Amygdala (tissue), 56 donors: ENCODE measurements at regions not wholly inside any gene's neighbourhood (a gene's known extent, or its start where the extent isn't known, plus 50 kb on each side); places are given as distances from the start of the nearest gene placed in this dataset.

ENCODE experiments used
- DNase-seq, 56 donors: peaks; one replicate each; lab custom pipeline; 2025; lab: John Stamatoyannopoulos, UW

GRCh38 chr2:215672406-215672805, 236.5 kb upstream of the FN1 start:
- DNase-seq = no peak

GRCh38 chr2:215671691-215672090, 235.8 kb upstream of the FN1 start:
- no peak for DNase-seq

GRCh38 chr2:215671244-215671643, 235.4 kb upstream of the FN1 start:
- no peak for DNase-seq

DNA sequence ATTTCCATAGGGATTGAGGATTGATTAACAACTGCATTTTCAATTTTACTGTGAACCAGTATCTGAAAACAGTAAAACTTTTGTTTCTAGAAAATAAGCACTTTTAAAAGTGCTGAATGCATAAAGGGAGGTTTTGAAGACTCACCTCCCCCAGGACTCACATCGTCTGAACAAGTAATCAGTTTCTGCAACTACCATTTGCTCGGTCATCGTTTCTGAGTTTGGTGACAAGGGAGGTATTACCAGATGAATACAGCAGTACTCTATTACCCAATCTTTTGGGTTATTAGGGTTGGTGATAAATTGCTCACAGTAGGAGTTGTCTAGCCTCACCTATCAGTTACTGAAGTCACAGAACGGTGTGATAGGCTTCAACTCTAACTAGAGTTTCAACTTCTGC, 234.5 kb upstream of the FN1 start:
- DNase-seq = no peak

GRCh38 chr2:215668378-215668775, 232.5 kb upstream of the FN1 start:
- DNase-seq = no peak

DNA sequence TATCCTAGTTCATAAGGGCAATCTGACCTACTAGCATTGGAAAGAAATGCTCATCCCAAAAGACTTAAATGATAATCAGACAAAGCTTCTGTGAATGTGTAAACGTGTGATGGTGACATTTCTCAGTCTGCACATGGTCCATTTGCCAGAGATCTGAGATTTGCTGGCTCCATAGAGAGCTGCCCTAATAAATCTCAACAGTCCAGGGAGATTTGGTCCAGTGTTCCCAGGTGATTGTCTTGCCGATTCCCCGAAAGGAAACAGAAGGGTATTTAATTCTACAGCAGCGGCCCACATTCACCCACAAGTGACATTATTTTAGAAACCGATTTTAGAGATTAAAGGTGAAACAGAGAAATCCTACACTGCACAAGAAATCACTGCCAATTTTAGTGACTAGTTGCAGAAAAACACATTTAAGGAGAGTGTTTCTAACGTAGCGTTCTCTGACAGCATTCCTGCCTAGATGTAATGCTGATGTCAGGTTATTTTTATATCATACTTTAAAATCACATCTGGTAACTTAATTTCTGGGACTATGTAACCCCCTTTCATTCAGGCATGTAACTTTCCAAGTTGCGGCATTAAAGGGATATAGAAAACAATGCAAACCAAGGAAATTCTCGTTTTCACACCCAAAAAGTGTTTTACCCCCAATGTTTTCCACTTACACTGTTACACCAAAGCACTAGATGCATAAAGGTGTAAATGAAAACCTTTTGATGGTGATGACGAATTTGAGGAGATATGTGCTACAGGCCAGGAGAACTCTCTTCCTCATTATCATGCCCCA, 231.9 kb upstream of the FN1 start:
- DNase-seq = no peak

GRCh38 chr2:215664847-215665525, 229.1 kb upstream of the FN1 start:
- peak in 1 of 56 donors; percentile 17 for DNase-seq

DNA sequence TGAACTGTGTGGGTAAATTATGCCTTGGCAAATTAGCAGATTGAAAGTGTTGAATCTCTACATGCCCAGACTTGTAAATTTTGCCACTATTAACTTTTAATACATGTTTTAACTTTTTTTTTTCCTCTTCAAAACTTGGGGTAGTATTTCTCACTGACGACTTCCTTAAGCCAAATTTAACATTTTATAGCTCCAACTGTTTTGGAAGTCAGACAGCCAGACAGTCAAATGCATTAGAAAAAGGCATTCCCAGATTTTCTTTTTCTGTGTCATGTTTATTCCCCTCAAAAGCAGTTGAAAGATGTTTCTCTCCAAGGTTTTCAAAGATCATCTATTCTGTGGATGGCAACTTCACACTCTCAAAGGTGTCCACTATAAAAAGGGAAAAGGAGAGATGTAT, 226.8 kb upstream of the FN1 start:
- DNase-seq = no peak

GRCh38 chr2:215660687-215661086, 224.8 kb upstream of the FN1 start:
- DNase-seq = no peak

DNA sequence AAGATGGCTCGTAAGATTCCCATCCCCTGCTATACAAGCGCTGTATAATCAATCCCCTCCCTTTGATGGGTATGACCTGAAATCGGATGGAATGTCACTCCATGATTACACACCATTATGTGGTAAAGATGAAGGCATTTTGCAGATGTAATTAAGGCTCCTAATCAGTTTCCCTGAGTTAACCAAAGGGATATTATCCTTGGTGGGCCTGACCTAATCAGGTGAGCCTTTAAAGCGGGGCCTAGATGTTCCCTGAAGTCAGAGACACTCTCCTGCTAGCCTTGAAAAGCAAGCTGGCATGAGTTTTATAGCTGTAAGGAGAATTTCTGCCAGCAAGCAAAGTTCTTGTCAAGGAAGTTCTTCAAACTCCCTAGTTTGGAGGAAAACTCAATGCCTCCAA, 223.8 kb upstream of the FN1 start:
- DNase-seq = no peak

- DNase-seq = no peak
Observed at GRCh38 chr2:215658635-215659305, 222.9 kb upstream of the FN1 start.

DNA sequence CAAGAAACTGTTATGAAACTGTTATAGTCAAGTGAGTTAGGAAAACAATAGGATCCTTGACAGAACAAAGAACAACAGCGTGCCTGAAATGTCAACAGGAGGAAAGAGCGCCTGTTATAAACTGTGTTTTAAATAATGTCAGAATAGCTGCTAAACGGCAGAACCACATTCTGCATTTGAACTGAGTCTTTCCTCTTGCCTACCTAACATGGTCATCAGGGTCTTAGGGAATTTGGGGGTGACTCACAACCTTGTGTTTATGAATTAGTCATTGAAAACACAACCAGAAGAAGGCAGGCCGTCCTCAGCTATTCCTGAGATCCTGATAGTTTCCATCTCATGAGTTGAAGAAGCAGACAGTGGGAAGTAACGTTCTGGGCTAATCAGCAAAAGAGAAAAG, 222.0 kb upstream of the FN1 start:
- DNase-seq = no peak

DNA sequence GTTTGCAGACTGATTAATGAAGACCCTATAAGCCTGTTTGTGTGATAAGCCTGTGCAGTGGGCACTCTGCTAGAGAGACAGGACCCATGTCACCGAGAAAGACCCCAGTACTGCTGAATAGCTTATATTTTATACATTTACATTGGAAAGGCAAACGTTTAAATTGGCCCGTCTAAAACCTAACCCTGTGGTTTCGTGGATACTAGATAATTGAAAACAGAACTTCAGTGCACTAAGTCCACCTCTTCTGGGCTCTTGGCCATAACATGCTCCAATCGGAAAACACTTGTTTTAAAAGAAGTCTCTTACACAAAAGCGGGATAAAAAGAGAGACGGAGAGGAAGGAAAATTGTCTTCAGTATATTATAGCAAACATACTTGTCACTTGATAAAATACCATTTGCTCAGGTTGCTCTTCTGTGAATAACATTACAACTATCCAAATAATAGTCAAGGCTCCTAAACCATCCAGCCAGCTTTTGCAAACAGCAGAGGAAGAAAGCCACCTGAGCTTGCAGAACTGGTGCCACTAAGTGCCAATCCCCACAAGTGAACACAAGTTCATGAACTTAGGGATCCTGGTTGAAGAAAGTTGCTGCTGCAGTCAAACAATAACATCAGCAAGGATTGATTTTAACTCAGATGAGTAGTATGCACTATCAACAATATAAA, 218.4 kb upstream of the FN1 start:
- DNase-seq = no peak

DNA sequence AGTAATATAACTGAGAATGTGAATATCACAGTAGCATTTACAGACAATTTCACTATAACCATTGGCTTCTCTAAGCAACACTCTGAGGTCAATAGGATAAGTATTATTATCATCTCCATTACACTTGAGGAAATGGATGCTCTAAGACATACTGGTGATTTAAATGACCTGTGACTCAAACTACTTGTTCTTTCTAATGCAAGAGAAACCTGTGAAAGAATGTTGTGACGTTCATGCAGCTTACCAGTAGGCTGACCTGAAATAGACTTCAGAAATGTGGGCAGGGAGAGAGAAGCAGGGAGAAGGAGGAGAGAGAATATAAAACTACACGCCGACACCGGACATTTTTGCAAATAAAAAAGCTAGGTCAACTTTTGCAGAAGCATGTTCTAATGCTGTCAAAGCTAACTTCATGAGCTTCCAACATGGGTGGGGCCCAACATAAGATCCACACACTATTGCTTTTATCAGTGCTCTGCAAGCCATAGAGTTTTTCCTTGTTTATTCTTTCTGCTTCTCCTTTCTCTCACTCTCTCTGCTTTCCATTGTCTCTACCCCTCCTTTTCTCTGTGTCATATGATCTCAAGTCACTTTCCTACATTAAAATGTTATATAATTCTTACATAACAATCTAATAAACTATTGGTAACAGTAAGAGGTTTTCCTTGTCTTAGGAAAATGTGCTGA, 217.6 kb upstream of the FN1 start:
- DNase-seq = no peak

DNA sequence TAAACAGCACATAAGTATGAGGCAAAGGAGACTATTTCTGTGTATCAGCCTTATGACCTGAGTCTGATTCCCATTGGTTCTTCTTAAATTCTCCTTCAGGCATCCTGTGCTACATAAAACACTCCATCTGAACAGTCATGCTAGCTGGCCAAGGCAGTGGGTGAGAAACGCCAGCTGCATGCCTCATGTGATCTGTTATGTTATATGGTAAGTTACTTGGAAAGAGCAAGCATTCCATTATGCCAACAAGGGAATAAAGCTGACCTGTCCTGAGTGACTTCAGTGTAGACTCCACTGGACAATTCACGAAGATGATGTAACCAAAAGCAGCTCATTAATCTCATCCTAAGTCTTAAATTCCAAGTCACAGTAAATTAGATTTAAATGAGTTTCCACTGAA, 216.5 kb upstream of the FN1 start:
- DNase-seq = no peak

DNA sequence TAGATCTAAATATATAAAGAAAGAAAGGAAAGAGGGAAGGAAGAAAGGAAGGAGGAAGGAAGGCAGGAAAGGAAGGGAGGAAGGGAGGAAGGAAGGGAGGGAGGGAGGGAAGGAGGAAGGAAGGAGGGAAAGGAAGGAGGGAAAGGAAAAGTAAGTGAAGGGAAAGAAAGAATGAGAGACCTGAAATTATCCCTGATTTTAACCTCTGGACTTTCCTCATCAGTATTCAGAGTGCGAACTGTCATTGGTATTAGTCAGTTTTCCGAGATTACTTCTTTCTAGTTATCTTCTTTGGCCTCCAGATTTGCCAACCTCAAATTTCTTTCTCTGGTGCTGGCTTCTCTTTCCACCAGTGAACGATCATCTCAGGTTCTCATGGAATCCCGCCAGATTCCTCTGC, 215.5 kb upstream of the FN1 start:
- no peak for DNase-seq

DNA sequence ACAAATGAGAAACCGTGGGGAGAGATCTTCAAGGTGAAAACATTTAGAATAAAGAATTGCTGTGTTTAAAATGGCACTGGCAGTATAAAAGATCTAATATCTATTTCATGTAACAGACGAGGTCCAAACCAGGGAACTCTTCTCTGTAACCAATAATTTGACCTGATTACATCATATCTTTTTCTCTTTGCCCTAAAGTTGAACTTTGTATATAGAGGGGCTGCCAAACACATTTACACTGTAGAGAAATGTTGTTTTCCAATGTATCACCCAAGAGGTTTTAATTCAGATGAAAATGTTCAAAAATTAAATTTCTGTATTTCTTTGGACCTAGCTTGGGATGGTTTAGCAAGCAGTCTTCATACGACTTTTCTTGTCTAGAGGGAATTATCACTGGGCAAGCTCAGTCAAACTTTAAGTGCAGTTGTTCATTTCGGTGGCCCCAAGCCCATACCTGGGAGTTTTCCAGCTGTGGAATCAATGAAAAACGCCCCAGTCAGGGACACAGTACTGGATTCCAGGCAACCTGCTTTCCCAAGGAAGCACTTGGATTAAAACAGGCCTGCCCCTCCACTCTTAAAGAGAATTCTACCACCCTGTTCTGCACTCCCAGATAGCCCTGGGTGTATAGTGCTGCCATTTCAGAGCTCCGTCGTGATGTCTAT, 208.5 kb upstream of the FN1 start:
- no peak for DNase-seq

DNA sequence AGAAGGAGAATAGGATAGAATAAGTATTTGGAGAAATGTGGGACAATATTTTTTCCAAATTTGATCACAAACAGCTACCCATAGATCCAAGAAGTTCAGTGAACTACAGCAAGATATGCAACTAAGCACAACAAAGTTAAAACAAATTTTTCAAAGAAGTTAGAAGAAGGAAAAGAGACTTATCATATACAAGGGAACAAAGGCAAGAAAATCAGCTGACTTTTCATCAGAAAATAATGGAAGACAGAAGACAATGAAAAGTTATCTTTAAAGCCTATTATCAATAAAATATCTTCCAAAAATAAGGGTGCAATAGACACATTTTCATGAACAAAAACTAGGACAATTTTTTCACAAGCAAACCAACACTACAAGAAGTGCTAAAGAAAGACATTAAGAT, 202.8 kb upstream of the FN1 start:
- no peak for DNase-seq

DNA sequence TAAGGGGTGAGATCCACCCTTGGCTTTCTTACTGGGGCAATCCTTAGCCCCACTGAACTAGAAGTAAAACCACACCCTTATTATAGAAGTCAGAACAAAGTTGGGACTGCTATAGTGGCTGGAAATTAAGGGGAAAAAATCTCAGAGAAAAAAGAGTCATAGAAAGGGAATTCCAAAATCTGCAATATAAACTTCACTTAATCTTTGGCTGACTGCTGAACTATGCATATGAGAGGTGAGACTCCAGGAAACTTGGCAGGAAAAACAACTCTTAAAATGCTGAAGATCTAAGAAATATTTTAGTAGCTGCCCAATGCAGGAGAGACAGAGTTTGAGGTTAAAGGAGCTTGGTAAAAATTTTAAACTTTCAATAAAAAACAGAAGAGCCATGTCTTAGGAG, 201.8 kb upstream of the FN1 start:
- DNase-seq = no peak

DNA sequence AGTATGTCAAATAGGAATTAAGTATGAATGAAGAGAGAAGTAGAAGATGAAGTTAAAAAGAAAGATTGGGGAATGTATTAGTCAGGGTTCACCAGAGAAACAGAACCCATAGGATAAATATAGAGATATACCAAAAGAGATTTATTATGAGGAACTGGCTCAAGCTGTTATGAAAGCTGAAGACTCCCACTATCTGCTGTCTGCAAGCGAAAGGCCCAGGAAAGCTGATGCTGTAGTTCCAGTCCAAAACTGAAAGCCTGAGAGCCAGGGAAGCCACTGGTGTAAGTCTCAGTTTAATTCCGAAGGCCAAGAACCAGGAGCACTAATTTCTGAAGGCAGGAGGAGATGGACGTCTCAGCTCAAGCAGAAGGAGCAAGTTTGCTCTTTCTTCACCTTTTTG, 200.9 kb upstream of the FN1 start:
- no peak for DNase-seq
